ENCODE measurements at regions not wholly inside any gene's neighbourhood (a gene's known extent, or its start where the extent isn't known, plus 50 kb on each side); places are given as distances from the start of the nearest gene placed in this dataset.

DNA sequence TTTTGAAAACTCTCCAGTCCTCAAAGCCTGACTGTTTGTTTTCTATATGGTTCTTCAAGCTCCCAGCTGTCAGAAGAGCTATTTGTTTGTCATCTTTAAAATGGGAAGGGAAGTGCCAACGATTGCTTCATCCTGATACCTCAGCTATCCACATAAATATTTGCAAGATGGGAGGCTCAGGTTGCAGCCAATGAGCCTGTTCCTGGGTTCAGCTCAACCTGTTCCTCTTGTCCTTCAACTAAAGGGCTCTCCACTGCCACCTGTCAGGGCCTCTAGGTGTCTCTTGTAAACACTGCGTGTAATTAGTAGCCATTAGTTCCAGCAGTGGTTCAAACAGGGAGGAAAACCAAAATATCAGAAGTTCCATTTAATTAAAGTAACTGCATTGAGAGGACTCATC, 445.1 kb downstream of the AJAP1 start:
- Histone ChIP-seq H3K4me1 (ENCODE audit: control insufficient read depth in 4 of 4, insufficient read depth in 4 of 4, low read length in 3 of 4) (no peaks in the 10 kb centered on the region), H3K4me3 (ENCODE audit: low read depth in 1 of 3, low read length in 3 of 3) (no peak overlapping the region), H3K27me3 (ENCODE audit: control insufficient read depth in 4 of 4, insufficient read depth in 4 of 4, low read length in 3 of 4) (peaks cover 0 to 3% (median 0%) of the 10 kb centered on the region in 4 donors), H3K27ac (ENCODE audit: low read depth in 1 of 2, low read length in 2 of 2) (no peak overlapping the region), H3K9me3 (ENCODE audit: control insufficient read depth in 4 of 4, low read length in 3 of 4) (peaks cover 0 to 2% (median 0%) of the 10 kb centered on the region in 4 donors), H3K9ac (ENCODE audit: low read depth in 1 of 2, low read length in 2 of 2) (no peak overlapping the region), H3K36me3 (ENCODE audit: control insufficient read depth in 4 of 4, insufficient read depth in 3 of 4, low read depth in 1 of 4, low read length in 3 of 4) (no peaks in the 10 kb centered on the region)
- DNase-seq (ENCODE audit: low spot score): no peak
- 26% methylated on average over 2 of the region's 2 CpGs for WGBS
- TF ChIP-seq NR2F2 (IDR thresholded peaks at IDR 0.05): no peak
- no peak for TF ChIP-seq FOXA1 (IDR thresholded peaks at IDR 0.05)
- no peak for TF ChIP-seq YY1 (IDR thresholded peaks at IDR 0.05)
- TF ChIP-seq JUND (IDR thresholded peaks at IDR 0.05): no peak
- no peak for TF ChIP-seq REST (IDR thresholded peaks at IDR 0.05)
- no peak for TF ChIP-seq GABPA (IDR thresholded peaks at IDR 0.05 in 1 of 2, conservative IDR thresholded peaks at IDR 0.05 in 1 of 2)
- TF ChIP-seq TAF1 (conservative IDR thresholded peaks at IDR 0.05): no peak
- TF ChIP-seq RAD21 (IDR thresholded peaks at IDR 0.05): no peak
- TF ChIP-seq SP1 (IDR thresholded peaks at IDR 0.05): no peak

DNA sequence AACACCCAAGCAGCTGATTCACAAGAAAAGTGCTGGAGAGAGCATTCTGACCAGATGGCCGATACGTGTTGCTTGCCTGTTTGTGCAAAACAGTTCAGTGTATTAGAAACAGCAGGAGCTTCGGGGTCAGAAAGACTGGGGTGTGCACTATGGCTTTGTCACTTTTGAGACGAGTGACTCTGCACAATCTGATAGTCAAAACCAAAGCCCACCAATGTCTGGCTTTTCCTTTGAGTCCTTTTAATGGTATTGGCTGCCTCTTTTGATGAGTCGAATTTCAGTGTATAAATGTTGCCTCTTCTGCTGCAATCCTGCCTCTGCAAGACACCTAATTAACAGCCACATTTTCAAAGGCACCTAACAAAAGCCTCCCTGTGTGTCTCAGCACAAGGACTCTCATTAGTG, 444.6 kb downstream of the AJAP1 start:
- Histone ChIP-seq H3K4me1 (ENCODE audit: control insufficient read depth in 4 of 4, insufficient read depth in 4 of 4, low read length in 3 of 4) (no peaks in the 10 kb centered on the region), H3K9ac (ENCODE audit: low read depth in 1 of 2, low read length in 2 of 2) (no peak overlapping the region), H3K9me3 (ENCODE audit: control insufficient read depth in 4 of 4, low read length in 3 of 4) (peaks cover 0 to 5% (median 0%) of the 10 kb centered on the region in 4 donors), H3K27me3 (ENCODE audit: control insufficient read depth in 4 of 4, insufficient read depth in 4 of 4, low read length in 3 of 4) (peaks cover 0 to 3% (median 0%) of the 10 kb centered on the region in 4 donors), H3K36me3 (ENCODE audit: control insufficient read depth in 4 of 4, insufficient read depth in 3 of 4, low read depth in 1 of 4, low read length in 3 of 4) (no peaks in the 10 kb centered on the region), H3K27ac (ENCODE audit: low read depth in 1 of 2, low read length in 2 of 2) (no peak overlapping the region), H3K4me3 (ENCODE audit: low read depth in 1 of 3, low read length in 3 of 3) (no peak overlapping the region)
- 64% methylated on average over 5 of the region's 5 CpGs for WGBS
- no peak for DNase-seq (ENCODE audit: low spot score)
- no peak for TF ChIP-seq JUND (IDR thresholded peaks at IDR 0.05)
- TF ChIP-seq RXRA (IDR thresholded peaks at IDR 0.05): no peak
- no peak for TF ChIP-seq TAF1 (conservative IDR thresholded peaks at IDR 0.05)
- TF ChIP-seq REST (IDR thresholded peaks at IDR 0.05): no peak
- TF ChIP-seq, protein P1, sequence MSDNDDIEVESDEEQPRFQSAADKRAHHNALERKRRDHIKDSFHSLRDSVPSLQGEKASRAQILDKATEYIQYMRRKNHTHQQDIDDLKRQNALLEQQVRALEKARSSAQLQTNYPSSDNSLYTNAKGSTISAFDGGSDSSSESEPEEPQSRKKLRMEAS (IDR thresholded peaks at IDR 0.05): no peak
- TF ChIP-seq NR2F2 (IDR thresholded peaks at IDR 0.05): no peak
- TF ChIP-seq, protein P2, sequence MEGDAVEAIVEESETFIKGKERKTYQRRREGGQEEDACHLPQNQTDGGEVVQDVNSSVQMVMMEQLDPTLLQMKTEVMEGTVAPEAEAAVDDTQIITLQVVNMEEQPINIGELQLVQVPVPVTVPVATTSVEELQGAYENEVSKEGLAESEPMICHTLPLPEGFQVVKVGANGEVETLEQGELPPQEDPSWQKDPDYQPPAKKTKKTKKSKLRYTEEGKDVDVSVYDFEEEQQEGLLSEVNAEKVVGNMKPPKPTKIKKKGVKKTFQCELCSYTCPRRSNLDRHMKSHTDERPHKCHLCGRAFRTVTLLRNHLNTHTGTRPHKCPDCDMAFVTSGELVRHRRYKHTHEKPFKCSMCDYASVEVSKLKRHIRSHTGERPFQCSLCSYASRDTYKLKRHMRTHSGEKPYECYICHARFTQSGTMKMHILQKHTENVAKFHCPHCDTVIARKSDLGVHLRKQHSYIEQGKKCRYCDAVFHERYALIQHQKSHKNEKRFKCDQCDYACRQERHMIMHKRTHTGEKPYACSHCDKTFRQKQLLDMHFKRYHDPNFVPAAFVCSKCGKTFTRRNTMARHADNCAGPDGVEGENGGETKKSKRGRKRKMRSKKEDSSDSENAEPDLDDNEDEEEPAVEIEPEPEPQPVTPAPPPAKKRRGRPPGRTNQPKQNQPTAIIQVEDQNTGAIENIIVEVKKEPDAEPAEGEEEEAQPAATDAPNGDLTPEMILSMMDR (IDR thresholded peaks at IDR 0.05; ENCODE audit: low read depth, low read length, missing input control): no peak
- TF ChIP-seq FOXA2 (IDR thresholded peaks at IDR 0.05): no peak
- no peak for TF ChIP-seq ZBTB33 (IDR thresholded peaks at IDR 0.05)
- no peak for TF ChIP-seq GABPA (IDR thresholded peaks at IDR 0.05 in 1 of 2, conservative IDR thresholded peaks at IDR 0.05 in 1 of 2)
- no peak for TF ChIP-seq RAD21 (IDR thresholded peaks at IDR 0.05)
- TF ChIP-seq HNF4G (IDR thresholded peaks at IDR 0.05): no peak
- TF ChIP-seq HNF4A (conservative IDR thresholded peaks at IDR 0.05): no peak
- TF ChIP-seq SP1 (IDR thresholded peaks at IDR 0.05): no peak
